GM12878 (cell line): ENCODE measurements at regions not wholly inside any gene's neighbourhood (a gene's known extent, or its start where the extent isn't known, plus 50 kb on each side); places are given as distances from the start of the nearest gene placed in this dataset.

ENCODE experiments used
- ATAC-seq: fragments of 200-7000 bp; cut with Tn5 transposase; 3 replicates; pipeline ENCODE4 v1.9.1; 2020; ENCODE audit warnings: mild to moderate bottlenecking, moderate library complexity
- BruUV-seq: library from RNA; stranded (reverse); fragments of 400-500 nt; replicated peaks from 2 replicates; lab custom pipeline; 2021; lab: Mats Ljungman, UMichigan
- CTCF ChIA-PET: fragments of 300-600 bp; sonication (Branson Sonifier 250); formaldehyde crosslinking; extraction: SDS; loops from one replicate; lab custom pipeline; 2021; ENCODE audit warnings: inconsistent platforms; lab: Yijun Ruan, JAX
- POLR2A ChIA-PET: fragments of 350-600 bp; formaldehyde crosslinking; extraction: SDS; loops from one replicate; lab custom pipeline; 2021; ENCODE audit warnings: inconsistent platforms; lab: Charles Lee
- RAD21 ChIA-PET: fragments of 300-600 bp; sonication (Branson Sonifier 250); formaldehyde crosslinking; loops from one replicate; lab custom pipeline; 2023; ENCODE audit warnings: antibody characterized with exemption; ENCODE audit not compliant: unreplicated experiment; lab: Charles Lee
- SMC1A ChIA-PET: fragments of 300-600 bp; sonication (Branson Sonifier 250); formaldehyde crosslinking; loops from one replicate; lab custom pipeline; 2023; ENCODE audit not compliant: unreplicated experiment, uncharacterized antibody; lab: Charles Lee
- DNase-seq: peaks from one replicate; pipeline ENCODE4 v3.0.0-alpha.2; 2011; ENCODE audit warnings: low read depth, low spot score
- FAIRE-seq: peaks from 3 replicates; lab custom pipeline; 2011; peaks lifted over from hg19 to GRCh38; lab: Jason Lieb, UNC
- H2AFZ ChIP-seq: 2 replicates; pipeline ENCODE4 v1.6.0; 2011; ENCODE audit warnings: low read depth, low read length, control low read depth; ENCODE audit not compliant: control insufficient read depth
- H3K27ac ChIP-seq: 2 replicates; pipeline ENCODE4 v1.5.1; 2011; ENCODE audit warnings: control low read depth; ENCODE audit not compliant: control insufficient read depth, insufficient read depth
- H3K27me3 ChIP-seq, 2 experiments: replicated peaks in 1 of 2; 2 replicates each; pipeline versions ENCODE4 v1.6.0 to v1.6.1; 2011; ENCODE audit warnings: low read length in 1 of 2; ENCODE audit not compliant: control insufficient read depth in 2 of 2, insufficient read depth in 2 of 2
- H3K36me3 ChIP-seq, 2 experiments: 2 replicates each; pipeline ENCODE4 v1.5.1; 2011; ENCODE audit warnings: low read length in 1 of 2; ENCODE audit not compliant: control insufficient read depth in 2 of 2, insufficient read depth in 2 of 2
- H3K4me1 ChIP-seq: 2 replicates; pipeline ENCODE4 v1.6.1; 2011; ENCODE audit warnings: mild to moderate bottlenecking, low read length, moderate library complexity, mixed read lengths; ENCODE audit not compliant: control insufficient read depth, insufficient read depth
- H3K4me2 ChIP-seq: 2 replicates; pipeline ENCODE4 v1.6.0; 2011; ENCODE audit warnings: control low read depth; ENCODE audit not compliant: control insufficient read depth, insufficient read depth
- H3K4me3 ChIP-seq: fragments of 200-600 bp; sonication (generic); 2 replicates; pipeline ENCODE4 v1.5.1; 2016
- H3K79me2 ChIP-seq: 2 replicates; pipeline ENCODE4 v1.6.0; 2011; ENCODE audit warnings: low read length; ENCODE audit not compliant: control insufficient read depth, insufficient read depth
- H3K9ac ChIP-seq: 2 replicates; pipeline ENCODE4 v1.8.0; 2011; ENCODE audit warnings: low read length, control low read depth, mixed read lengths; ENCODE audit not compliant: control insufficient read depth, insufficient read depth
- H3K9me3 ChIP-seq: replicated peaks from 3 replicates; pipeline ENCODE4 v1.5.1; 2011; ENCODE audit warnings: mild to moderate bottlenecking, low read length; ENCODE audit not compliant: control insufficient read depth, insufficient read depth
- H4K20me1 ChIP-seq: 2 replicates; pipeline ENCODE4 v1.6.0; 2011; ENCODE audit not compliant: control insufficient read depth, insufficient read depth
- CBX5 ChIP-seq: sonication (generic); IDR thresholded peaks from 2 replicates; pipeline ENCODE4 v1.6.1; 2016; ENCODE audit warnings: low read depth, moderate library complexity, mild to moderate bottlenecking, inconsistent platforms
- EGR1 ChIP-seq, 2 experiments: IDR thresholded peaks; 1 replicate in 1 of 2; 2 replicates in 1 of 2; pipeline ENCODE4 v1.6.1; 2011 to 2012; ENCODE audit warnings: low read depth in 2 of 2, low read length in 2 of 2, borderline replicate concordance in 1 of 2, mild to moderate bottlenecking in 1 of 2, moderate library complexity in 1 of 2
- MEF2B ChIP-seq: fragments of 450-650 bp; IDR thresholded peaks from 2 replicates; pipeline ENCODE4 v1.6.1; 2018; ENCODE audit warnings: mild to moderate bottlenecking, moderate library complexity; ENCODE audit not compliant: partially characterized antibody, poor library complexity, severe bottlenecking
- MYC ChIP-seq: IDR thresholded peaks from 2 replicates; pipeline ENCODE4 v1.6.1; 2011; ENCODE audit warnings: mild to moderate bottlenecking, low read length, moderate library complexity, inconsistent platforms; ENCODE audit not compliant: insufficient read depth, insufficient replicate concordance, insufficient read length, severe bottlenecking
- NR2F1 ChIP-seq: fragments of 450-650 bp; conservative IDR thresholded peaks from 2 replicates; pipeline ENCODE4 v1.6.1; 2017; ENCODE audit warnings: mild to moderate bottlenecking
- POLR2AphosphoS2 ChIP-seq: IDR thresholded peaks from 2 replicates; pipeline ENCODE4 v1.6.1; 2011; ENCODE audit warnings: low read depth, mild to moderate bottlenecking, low read length, improper control_type of control experiment, moderate library complexity
- RBBP5 ChIP-seq: fragments of 200-600 bp; sonication (generic); conservative IDR thresholded peaks from 2 replicates; pipeline ENCODE4 v1.6.1; 2016
- RFX5 ChIP-seq: IDR thresholded peaks from 2 replicates; pipeline ENCODE4 v1.6.1; 2011; ENCODE audit warnings: low read depth, low read length, improper control_type of control experiment
- SIX5 ChIP-seq: IDR thresholded peaks from 2 replicates; pipeline ENCODE4 v1.6.1; 2011; ENCODE audit warnings: mild to moderate bottlenecking, low read depth, low read length, moderate library complexity; ENCODE audit not compliant: severe bottlenecking
- SMC3 ChIP-seq: IDR thresholded peaks from 2 replicates; pipeline ENCODE4 v1.6.1; 2011; ENCODE audit warnings: low read length, improper control_type of control experiment, borderline replicate concordance
- WGBS: methylation state at CpG from one replicate; pipeline ENCODE4 v1.1.6; 2016; ENCODE audit warnings: low lambda C conversion rate; ENCODE audit not compliant: insufficient replicate concordance, insufficient coverage; ENCODE audit errors: missing lambda C conversion rate; 5-methylcytosine and 5-hydroxymethylcytosine counted together
- in situ Hi-C: fragments of 300-500 bp; cut with MboI; formaldehyde crosslinking; loops from 9 replicates; pipeline ENCODE4 v1.14.3; 2018; ENCODE audit warnings: mixed read lengths
- intact Hi-C: fragments of 100-400 bp; cut with micrococcal nuclease; formaldehyde crosslinking; loops from one replicate; pipeline ENCODE4 v1.14.2; 2022; ENCODE audit not compliant: unreplicated experiment
- TF ChIP-seq, protein P1 (sequence below): fragments of 450-650 bp; IDR thresholded peaks from 2 replicates; pipeline ENCODE4 v1.6.1; 2017; ENCODE audit warnings: borderline replicate concordance

DNA sequence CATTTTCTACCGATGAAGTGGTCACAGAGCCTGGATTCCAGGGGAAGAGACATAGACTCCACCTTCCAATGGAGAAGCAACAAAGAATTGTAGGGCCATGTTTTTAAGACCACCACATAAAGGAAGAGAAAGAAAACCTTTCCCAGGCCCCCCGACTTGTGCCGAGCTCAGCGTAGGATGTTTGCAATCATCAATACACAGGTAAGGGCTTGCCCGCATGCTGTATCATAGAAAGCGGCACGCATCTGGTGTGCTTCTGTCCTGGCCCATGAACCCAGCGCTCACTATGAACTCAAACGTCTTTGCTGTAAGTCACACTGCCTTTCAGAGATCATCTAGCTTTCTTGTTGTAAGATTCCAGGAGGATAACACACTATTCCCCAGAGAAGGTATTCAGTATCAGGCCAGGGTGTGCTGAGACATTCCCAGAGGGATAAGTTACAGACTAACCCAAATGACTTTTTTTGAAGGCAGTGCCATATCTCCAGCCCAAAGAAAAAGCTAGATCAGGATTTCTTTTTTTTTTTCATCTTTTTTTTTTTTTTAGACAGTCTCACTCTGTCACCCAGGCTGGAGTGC, 79.5 kb upstream of the RPL38 start:
- Histone ChIP-seq H3K4me3 (no peak overlapping the region), H3K9me3 (no peaks in the 10 kb centered on the region), H3K36me3 (no peaks in the 10 kb centered on the region), H2AFZ (no peak overlapping the region), H3K27ac (no peak overlapping the region), H3K9ac (no peak overlapping the region), H4K20me1 (no peaks in the 10 kb centered on the region), H3K4me1 (no peaks in the 10 kb centered on the region), H3K27me3 (no peaks in the 10 kb centered on the region; a peak in 1 of 4 replicates), H3K79me2 (no peaks in the 10 kb centered on the region), H3K4me2 (no peak overlapping the region)
- ChIA-PET SMC1A (no interaction called here), POLR2A (no interaction called here), CTCF (no interaction called here), RAD21 (no interaction called here)
- FAIRE-seq (no peak), DNase-seq (no peak), ATAC-seq (no peak)
- in situ Hi-C loops (no loop called here), intact Hi-C loops (no loop called here)
- TF ChIP-seq MEF2B (no peak), CBX5 (no peak), SIX5 (no peak), EGR1 (IDR thresholded peaks at IDR 0.05; ENCODE audit: borderline replicate concordance in 1 of 2, low read depth in 2 of 2, low read length in 2 of 2) (no peak), RFX5 (no peak), SMC3 (no peak), MYC (no peak), RBBP5 (no peak), POLR2AphosphoS2 (no peak), NR2F1 (no peak)
- TF ChIP-seq, protein P1, sequence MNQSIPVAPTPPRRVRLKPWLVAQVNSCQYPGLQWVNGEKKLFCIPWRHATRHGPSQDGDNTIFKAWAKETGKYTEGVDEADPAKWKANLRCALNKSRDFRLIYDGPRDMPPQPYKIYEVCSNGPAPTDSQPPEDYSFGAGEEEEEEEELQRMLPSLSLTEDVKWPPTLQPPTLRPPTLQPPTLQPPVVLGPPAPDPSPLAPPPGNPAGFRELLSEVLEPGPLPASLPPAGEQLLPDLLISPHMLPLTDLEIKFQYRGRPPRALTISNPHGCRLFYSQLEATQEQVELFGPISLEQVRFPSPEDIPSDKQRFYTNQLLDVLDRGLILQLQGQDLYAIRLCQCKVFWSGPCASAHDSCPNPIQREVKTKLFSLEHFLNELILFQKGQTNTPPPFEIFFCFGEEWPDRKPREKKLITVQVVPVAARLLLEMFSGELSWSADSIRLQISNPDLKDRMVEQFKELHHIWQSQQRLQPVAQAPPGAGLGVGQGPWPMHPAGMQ = no peak
- no TSS peak for BruUV-seq
- WGBS = 64% methylated on average over 9 of the region's 9 CpGs
